Right hindlimb (tissue), 1 donor: ENCODE measurements at regions not wholly inside any gene's neighbourhood (a gene's known extent, or its start where the extent isn't known, plus 50 kb on each side); places are given as distances from the start of the nearest gene placed in this dataset.

Experiments used
- DNase-seq: peaks from one replicate; pipeline ENCODE4 v3.0.0-alpha.2; 2018

- DNase-seq, result no peak
Observed at GRCh38 chr2:62595474-62595873, 89.5 kb upstream of the TMEM17 start.

DNA sequence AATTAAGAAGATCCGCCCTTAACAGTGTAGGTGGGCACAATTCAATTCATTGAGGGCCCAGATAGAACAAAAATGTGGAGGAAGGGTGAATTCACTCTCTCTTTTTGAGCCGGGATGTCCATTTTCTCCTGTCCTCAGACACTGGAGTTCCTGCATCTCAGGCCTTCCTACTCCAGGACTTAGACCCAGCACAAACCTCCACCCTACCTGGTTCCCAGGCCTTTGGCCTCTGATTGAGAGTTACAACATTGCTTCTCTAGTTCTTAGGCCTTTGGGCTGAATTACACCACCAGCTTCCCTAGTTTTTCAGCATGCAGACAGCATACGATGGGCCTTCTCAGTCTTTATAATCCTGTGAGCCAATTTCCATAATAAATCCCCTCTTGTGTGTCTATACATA lies 87.8 kb upstream of the TMEM17 start:
- DNase-seq, result no peak

DNA sequence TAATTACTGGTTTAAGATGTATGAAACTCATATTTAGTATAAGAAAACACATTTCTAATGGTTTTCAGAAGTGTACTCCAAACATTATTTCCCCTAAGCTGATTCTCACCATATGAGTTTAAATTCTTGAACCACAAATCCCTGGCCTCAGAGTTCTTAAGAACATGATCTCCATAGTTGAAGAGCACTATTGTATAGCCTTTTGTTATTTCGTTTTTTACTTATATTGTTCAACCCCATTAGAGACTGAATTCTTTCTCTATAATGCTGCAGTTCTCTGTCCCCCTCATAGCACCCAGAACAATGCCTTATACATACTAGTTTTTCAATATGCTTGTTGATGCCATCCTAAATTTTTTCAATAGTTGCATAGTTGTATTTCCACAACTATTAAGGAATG lies 85.5 kb upstream of the TMEM17 start:
- DNase-seq, result no peak

DNA sequence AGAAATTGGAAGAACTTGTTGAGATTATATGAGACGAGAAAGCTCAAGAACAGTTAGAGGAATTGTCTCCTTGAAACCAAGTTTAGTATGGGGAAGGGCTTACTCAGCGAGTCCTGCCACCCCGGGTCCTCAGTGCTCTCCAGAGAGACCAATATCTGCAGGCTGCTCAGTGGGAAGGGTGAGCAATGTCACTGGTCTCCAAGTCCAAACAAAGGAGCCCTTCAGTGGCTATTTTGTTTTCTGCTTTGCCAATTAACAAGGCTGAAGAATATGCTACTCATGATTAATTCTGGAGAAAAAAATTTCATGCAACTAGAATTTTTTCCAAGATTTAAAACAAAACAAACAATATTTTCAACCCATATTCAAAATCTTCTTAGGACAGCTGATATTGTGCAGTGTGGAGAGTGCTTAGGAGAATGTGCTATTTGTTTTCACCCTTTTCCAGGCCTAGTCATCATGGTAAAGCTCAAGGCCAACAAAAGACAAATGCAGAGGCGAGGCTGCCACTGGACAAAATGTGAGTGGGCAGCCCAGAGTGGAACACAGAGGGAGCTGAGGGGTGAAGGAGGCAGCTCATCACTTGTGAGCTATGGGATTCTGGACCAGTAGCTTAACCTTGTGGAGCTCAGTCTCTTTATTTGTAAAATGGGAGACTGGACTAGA lies 83.8 kb upstream of the TMEM17 start:
- no peak for DNase-seq

GRCh38 chr2:62587592-62587991 lies 81.6 kb upstream of the TMEM17 start:
- DNase-seq, result no peak

DNA sequence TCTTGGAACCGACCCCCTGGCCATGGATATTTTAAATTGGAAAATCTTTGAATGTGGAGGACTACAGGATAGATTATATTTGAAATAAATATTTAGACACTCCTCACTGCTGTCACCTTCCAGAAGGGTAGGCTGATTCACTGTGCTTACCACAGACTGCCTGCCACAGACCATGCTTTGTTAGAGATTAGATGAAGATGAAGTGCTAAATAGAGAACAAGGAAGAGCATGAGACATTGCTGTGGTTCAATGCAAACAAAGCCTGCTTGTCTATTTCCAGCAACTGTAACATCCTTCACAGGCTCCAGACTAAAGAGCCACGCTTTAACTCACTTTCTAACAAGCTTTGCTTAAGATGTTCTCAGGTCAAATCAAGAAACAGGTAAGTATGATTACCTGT lies 81.0 kb upstream of the TMEM17 start:
- DNase-seq, result no peak

DNA sequence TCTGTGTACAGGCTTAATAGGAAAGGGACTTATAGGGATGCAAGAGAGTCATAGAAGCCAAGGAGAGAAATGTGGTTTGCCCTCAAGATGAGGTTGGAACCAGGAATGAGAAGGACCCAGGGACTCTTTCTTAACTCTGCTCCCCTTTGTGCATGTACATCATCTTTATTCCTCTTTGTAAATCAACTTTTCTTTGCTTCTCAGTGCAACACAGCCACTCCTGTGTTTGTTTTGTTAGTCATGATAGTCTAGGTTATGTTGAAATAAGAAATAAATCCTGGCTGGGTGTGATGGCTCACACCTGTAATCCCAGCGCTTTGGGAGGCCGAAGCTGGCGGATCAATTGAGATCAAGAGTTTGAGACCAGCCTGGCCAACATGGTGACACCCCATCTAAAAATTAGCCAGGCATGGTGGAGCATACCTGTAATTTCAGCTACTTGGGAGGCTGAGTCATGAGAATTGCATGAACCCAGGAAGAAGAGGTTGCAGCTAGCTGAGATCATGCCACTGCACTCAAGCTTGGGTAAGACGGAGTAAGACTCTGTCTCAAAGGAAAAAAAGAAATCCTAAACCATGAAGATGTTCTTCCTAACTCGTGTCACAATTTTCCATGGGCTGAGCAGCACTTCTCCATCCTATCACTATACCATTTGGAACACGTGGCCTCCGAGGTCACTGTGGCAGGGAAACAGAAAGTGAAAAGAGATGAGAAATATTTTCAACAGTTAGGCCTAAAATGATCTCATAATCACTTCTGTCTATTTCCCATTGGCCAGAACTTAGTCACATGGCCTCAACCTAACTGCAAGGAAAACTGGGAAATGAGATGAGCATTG lies 73.0 kb upstream of the TMEM17 start:
- DNase-seq, result no peak

DNA sequence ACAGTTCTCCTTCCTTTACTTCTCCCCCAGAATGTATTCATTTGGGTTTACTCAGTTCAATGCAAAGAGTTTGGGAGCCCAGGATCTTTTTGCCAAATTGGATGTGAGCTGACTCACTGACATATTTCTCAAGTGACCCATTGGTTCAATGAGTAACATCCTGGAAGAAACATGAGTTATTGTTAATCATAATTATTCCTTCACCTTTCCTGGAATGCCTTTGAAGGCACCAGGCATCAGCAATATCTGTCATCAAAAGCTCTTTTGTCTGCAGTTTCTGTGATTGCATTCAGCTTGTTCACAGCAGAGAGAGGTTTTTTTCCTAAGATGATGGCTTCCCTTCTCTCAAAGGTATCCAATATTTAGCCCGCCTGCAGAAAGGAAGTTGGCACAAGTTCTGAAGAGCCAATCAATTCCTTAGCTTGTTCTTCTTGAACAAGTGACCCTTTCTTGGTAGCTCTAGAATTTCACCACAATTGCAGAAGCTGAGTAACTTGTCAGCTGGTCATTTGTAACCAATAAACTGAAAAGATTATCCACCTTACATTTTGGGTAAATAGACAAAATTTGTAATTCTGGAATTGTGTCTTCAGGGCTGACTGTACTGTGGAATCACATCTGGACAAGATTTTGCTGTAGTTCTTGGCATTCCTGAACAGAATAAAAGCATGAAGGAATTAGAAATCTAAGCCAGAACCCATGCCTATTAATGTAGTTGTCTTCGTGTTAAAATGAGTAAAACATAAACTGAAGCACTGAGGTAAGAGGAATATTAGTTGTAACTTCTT lies 72.2 kb upstream of the TMEM17 start:
- DNase-seq, result no peak

- no peak for DNase-seq
Observed at GRCh38 chr2:62576276-62576939, 70.4 kb upstream of the TMEM17 start.

- DNase-seq, result no peak
Observed at GRCh38 chr2:62573936-62574335, 67.9 kb upstream of the TMEM17 start.

DNA sequence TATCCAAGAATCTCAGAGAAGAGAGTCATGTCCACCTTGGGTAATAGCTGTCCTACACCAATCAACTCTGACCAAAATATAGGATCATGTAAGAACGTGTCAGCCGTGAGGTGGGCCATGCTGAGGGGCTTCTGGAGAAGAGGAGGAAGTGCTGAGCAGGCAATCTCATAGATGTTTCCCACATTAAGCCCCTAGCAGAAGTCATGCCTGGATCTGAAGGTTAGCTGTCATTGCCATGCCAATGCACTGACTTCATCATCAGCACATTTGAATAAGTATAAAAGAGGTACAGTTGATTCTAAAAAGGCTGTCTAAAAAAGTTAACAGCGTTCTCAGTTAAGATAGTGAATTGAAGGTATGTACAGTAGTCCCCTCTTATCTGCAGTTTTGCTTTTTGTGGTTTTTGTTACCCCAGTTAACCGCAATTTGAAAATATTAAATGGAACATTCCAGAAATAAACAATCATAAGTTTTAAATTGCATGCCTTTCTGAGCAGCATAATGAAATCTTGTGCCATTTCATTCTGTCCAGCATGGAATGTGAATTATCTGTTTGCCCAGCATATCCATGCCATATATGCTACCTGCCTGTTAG lies 67.2 kb upstream of the TMEM17 start:
- DNase-seq, result no peak

DNA sequence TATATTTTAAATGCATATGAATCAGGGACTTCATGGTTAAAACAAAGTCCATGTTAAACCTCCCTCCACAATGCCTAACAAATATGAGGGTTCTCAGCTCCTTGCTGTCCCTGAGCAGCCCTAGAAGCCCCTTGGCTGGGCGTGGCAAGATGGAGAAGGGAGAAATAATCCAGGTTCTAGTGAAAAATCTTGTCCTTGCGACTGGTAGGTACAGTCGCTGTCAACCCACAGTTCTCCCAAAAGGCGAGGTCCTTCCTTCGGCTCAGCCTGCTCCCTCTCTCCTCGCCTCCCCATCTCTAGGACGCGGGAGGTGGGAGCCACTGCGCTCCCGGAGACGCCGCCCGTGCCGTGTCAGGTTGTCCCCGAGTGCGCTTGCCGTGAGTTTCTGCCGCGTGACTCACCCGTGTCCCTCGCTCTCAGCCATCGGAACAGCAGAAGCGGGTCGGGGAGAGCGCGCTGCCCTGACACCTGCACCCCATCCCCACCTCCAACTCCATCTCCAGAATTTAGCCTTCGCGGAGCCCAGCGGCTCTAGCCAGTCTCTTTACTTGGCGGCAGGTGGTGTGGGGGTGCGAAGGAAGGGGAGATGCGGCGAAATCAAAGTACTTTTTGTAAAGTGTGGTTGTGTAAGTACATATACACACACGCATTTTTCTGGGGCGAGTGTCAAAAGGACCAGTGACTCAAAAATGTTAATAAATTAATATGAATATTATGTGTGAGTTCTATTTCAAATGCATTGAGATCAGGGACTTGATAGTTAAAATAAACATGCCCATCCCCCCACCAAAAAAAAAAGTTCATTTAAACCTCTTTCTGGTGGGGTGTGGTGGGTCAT lies 65.1 kb upstream of the TMEM17 start:
- no peak for DNase-seq

GRCh38 chr2:62569907-62570841 lies 64.2 kb upstream of the TMEM17 start:
- DNase-seq, result no peak

GRCh38 chr2:62568983-62569837 lies 63.2 kb upstream of the TMEM17 start:
- no peak for DNase-seq

DNA sequence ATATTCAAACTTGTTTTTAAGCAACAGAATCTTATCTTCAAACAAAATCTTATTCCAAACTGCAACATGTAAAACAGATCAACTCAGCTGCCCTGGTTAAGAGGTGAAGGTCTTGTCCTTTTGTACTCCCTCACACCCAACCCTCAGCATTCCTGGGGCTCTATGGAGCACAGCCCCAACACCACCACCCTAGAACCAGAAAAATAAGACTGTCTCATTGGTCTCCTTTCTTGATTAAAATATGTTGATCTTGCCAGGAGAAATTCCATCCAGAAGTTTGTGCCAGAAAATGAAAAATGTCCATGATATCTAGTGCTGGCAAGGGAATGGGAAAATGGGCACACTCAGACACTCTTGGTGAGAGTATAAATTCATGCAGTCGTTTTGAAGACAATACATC lies 62.1 kb upstream of the TMEM17 start:
- no peak for DNase-seq

- DNase-seq, result no peak
Observed at GRCh38 chr2:62567669-62568068, 61.7 kb upstream of the TMEM17 start.

GRCh38 chr2:62566847-62567246 lies 60.9 kb upstream of the TMEM17 start:
- no peak for DNase-seq

DNA sequence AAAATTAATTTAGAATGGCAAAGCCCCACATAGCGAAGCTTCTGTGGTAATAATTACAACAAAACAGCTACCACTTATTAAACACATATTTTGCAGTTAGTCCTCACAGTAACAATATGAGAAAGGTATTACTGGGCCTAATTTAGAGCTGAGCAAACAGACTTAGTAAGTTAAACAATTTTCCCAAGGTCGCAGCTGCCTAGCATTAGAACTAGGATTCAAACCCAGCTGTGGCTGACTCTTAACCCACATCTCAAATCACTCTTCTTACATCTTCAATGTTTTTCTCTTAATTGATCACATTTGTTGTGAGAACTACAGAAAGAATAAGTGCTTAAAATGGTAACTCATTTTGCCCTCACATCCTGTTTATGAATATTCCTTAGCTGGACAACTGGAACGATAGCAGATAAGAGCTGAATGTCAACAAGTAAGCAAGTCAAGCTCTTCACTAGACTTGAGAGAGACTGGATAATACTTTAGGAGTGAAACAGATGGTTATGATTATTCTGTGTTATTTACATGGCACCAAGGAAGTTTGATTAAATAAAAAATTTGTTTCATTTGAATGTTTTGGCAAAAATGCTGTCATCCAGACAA lies 59.4 kb upstream of the TMEM17 start:
- no peak for DNase-seq
